ENCODE measurements at regions not wholly inside any gene's neighbourhood (a gene's known extent, or its start where the extent isn't known, plus 50 kb on each side); places are given as distances from the start of the nearest gene placed in this dataset.

DNA sequence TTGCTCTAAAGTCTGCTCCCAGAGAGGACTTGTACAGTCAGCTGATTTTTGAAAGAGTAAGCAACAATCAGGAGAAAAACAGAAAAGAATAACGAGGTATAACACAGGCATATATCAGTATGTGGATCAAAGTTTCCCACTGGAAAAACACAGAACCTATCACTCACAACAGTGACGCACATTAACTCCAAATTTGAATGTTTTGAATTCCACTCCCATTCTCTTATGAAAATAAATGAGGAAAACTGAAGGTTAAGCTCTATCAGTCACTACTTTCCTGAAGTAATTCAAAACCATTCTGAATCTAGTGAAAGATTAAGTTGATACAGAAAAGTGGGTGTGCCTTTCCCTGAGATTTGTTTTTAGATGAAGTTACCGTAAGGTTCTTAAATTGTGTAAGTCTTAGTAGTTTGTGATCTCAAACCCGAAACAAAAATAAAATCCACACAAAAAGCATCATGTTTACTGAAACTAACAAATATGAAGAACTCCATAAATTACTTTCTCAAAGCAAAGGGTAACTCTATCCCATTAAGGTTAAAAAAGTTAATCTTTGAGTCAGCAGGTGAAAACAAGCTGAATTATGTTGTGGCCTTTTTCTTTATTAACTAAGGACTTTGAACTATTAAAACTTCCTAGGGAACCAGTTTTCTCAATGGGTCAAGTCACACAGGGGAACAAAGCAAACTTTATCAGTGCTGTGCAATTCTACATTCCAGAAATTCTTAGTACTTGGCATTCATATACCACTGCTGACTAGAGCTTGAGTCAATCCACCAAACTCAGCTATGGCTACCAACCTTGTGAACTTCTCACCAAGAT lies 115.7 kb downstream of the OGFRL1 start:
- DNase-seq, result no peak
- no peak for TF ChIP-seq EZH2 (IDR thresholded peaks at IDR 0.05; ENCODE audit: borderline replicate concordance, insufficient read depth, low read depth, low read length, poor library complexity, severe bottlenecking)
- TF ChIP-seq, protein P1, sequence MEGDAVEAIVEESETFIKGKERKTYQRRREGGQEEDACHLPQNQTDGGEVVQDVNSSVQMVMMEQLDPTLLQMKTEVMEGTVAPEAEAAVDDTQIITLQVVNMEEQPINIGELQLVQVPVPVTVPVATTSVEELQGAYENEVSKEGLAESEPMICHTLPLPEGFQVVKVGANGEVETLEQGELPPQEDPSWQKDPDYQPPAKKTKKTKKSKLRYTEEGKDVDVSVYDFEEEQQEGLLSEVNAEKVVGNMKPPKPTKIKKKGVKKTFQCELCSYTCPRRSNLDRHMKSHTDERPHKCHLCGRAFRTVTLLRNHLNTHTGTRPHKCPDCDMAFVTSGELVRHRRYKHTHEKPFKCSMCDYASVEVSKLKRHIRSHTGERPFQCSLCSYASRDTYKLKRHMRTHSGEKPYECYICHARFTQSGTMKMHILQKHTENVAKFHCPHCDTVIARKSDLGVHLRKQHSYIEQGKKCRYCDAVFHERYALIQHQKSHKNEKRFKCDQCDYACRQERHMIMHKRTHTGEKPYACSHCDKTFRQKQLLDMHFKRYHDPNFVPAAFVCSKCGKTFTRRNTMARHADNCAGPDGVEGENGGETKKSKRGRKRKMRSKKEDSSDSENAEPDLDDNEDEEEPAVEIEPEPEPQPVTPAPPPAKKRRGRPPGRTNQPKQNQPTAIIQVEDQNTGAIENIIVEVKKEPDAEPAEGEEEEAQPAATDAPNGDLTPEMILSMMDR (IDR thresholded peaks at IDR 0.05), result no peak
- Histone ChIP-seq H3K27ac (ENCODE audit: low read length in 2 of 2) (no peak overlapping the region), H3K9me3 (ENCODE audit: control extremely low read depth in 1 of 3, control insufficient read depth in 2 of 3, insufficient read depth in 1 of 3, low read length in 2 of 3) (no peaks in the 10 kb centered on the region), H3K4me1 (ENCODE audit: control insufficient read depth in 2 of 2, insufficient read depth in 2 of 2, low read length in 2 of 2) (peaks cover 0 to 3% of the 10 kb centered on the region in 2 donors), H3K4me3 (ENCODE audit: control extremely low read depth in 1 of 5, extremely low read depth in 1 of 5, insufficient read depth in 1 of 5, low read depth in 2 of 5, low read length in 4 of 5) (no peak overlapping the region), H3K4me2 (replicated peaks; ENCODE audit: low read depth, low read length, poor library complexity, severe bottlenecking) (no peak overlapping the region), H3K79me2 (ENCODE audit: control insufficient read depth, insufficient read depth, low read length) (no peaks in the 10 kb centered on the region), H3K9ac (ENCODE audit: low read length) (no peak overlapping the region), H3K27me3 (replicated peaks in 1 of 4; ENCODE audit: control extremely low read depth in 1 of 4, control insufficient read depth in 3 of 4, insufficient read depth in 4 of 4, low read length in 3 of 4) (no peaks in the 10 kb centered on the region), H3K36me3 (replicated peaks in 1 of 2; ENCODE audit: control extremely low read depth in 1 of 2, control insufficient read depth in 1 of 2, extremely low read depth in 1 of 2, insufficient read depth in 2 of 2, low read length in 1 of 2) (no peaks in the 10 kb centered on the region), H4K20me1 (ENCODE audit: control insufficient read depth, insufficient read depth, low read length, poor library complexity, severe bottlenecking) (no peaks in the 10 kb centered on the region), H2AFZ (ENCODE audit: insufficient read depth, low read depth, low read length, poor library complexity, severe bottlenecking) (no peak overlapping the region)
- intact Hi-C loops (cut with micrococcal nuclease), result no loop called here
- ChIA-PET POLR2A (no interaction called here), CTCF (no interaction called here)
- ATAC-seq (ENCODE audit: low read depth), result no peak
- Mint-ChIP-seq H3K27me3 (peaks cover 8% of the 10 kb centered on the region), H3K4me3 (no peak overlapping the region), H3K27ac (no peak overlapping the region), H3K9me3 (ENCODE audit: insufficient read depth) (no peaks in the 10 kb centered on the region), H3K4me1 (peaks cover 8% of the 10 kb centered on the region)
- WGBS (ENCODE audit: insufficient coverage), result no CpG with 5 or more reads among the region's 4 CpGs

DNA sequence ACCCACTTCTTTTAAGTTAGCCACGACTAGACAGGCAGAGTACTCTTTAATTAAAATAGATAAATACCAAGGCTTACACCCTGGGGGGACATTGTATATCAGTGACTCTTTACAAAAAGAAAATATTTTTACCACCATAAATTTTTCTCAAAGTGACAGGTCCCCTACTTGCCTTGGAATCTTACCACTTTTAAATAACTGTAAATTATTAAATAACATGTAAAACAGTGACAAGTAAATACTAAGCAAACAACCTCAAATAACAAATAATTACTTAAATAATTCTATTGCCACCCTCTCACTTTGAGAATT lies 116.3 kb downstream of the OGFRL1 start:
- intact Hi-C loops (cut with micrococcal nuclease), result no loop called here
- ChIA-PET POLR2A (no interaction called here), CTCF (no interaction called here)
- Histone ChIP-seq H3K27me3 (replicated peaks in 1 of 4; ENCODE audit: control extremely low read depth in 1 of 4, control insufficient read depth in 3 of 4, insufficient read depth in 4 of 4, low read length in 3 of 4) (no peaks in the 10 kb centered on the region), H3K36me3 (replicated peaks in 1 of 2; ENCODE audit: control extremely low read depth in 1 of 2, control insufficient read depth in 1 of 2, extremely low read depth in 1 of 2, insufficient read depth in 2 of 2, low read length in 1 of 2) (no peaks in the 10 kb centered on the region), H3K79me2 (ENCODE audit: control insufficient read depth, insufficient read depth, low read length) (no peaks in the 10 kb centered on the region), H3K4me2 (replicated peaks; ENCODE audit: low read depth, low read length, poor library complexity, severe bottlenecking) (no peak overlapping the region), H3K4me3 (ENCODE audit: control extremely low read depth in 1 of 5, extremely low read depth in 1 of 5, insufficient read depth in 1 of 5, low read depth in 2 of 5, low read length in 4 of 5) (no peak overlapping the region), H3K4me1 (ENCODE audit: control insufficient read depth in 2 of 2, insufficient read depth in 2 of 2, low read length in 2 of 2) (peaks cover 5 to 6% of the 10 kb centered on the region in 2 donors), H3K9ac (ENCODE audit: low read length) (no peak overlapping the region), H2AFZ (ENCODE audit: insufficient read depth, low read depth, low read length, poor library complexity, severe bottlenecking) (no peak overlapping the region), H3K27ac (ENCODE audit: low read length in 2 of 2) (no peak overlapping the region), H3K9me3 (ENCODE audit: control extremely low read depth in 1 of 3, control insufficient read depth in 2 of 3, insufficient read depth in 1 of 3, low read length in 2 of 3) (peaks cover 0 to 4% (median under 1%) of the 10 kb centered on the region in 3 donors), H4K20me1 (ENCODE audit: control insufficient read depth, insufficient read depth, low read length, poor library complexity, severe bottlenecking) (no peaks in the 10 kb centered on the region)
- DNase-seq, result no peak
- Mint-ChIP-seq H3K4me1 (peaks cover 11% of the 10 kb centered on the region), H3K27ac (no peak overlapping the region), H3K9me3 (ENCODE audit: insufficient read depth) (no peaks in the 10 kb centered on the region), H3K27me3 (peaks cover 8% of the 10 kb centered on the region), H3K4me3 (no peak overlapping the region)
- 100% methylated on average over 1 of the region's 1 CpG for WGBS (ENCODE audit: insufficient coverage)
- no peak for TF ChIP-seq EZH2 (IDR thresholded peaks at IDR 0.05; ENCODE audit: borderline replicate concordance, insufficient read depth, low read depth, low read length, poor library complexity, severe bottlenecking)
- TF ChIP-seq, protein P1 (IDR thresholded peaks at IDR 0.05), result no peak
- no peak for ATAC-seq (ENCODE audit: low read depth)
